Activated naive CD4-positive, alpha-beta T cell treated with anti-CD3 and anti-CD28 coated beads, Interleukin-2, amount 50 U/mL, for 72 hours (primary cell): ENCODE measurements at regions not wholly inside any gene's neighbourhood (a gene's known extent, or its start where the extent isn't known, plus 50 kb on each side); places are given as distances from the start of the nearest gene placed in this dataset.

Experiments used
- ATAC-seq, 2 donors: fragments of 150-1000 bp; cut with Tn5 transposase; 2 replicates each; pipeline ENCODE4 v1.10.0; 2021; ENCODE audit warnings: mild to moderate bottlenecking in 2 of 2, moderate library complexity in 2 of 2
- DNase-seq, 2 donors: peaks; one replicate each; pipeline ENCODE4 v3.0.0; 2021 to 2022; ENCODE audit warnings: low spot score in 2 of 2
- H3K27ac Mint-ChIP-seq, 2 donors: one replicate each; pipeline ENCODE4 v1.8.0; 2022; ENCODE audit warnings: mild to moderate bottlenecking in 2 of 2, mixed read lengths in 2 of 2
- H3K36me3 Mint-ChIP-seq, 2 donors: one replicate each; pipeline ENCODE4 v1.8.0; 2022; ENCODE audit warnings: mixed read lengths in 2 of 2
- H3K9me3 Mint-ChIP-seq, 2 donors: one replicate each; pipeline ENCODE4 v1.8.0; 2022; ENCODE audit warnings: mixed read lengths in 2 of 2

- no peak for DNase-seq
- Mint-ChIP-seq H3K27ac (no peak overlapping the region), H3K9me3 (no peaks in the 10 kb centered on the region), H3K36me3 (no peaks in the 10 kb centered on the region)
- ATAC-seq, result no peak
Measured at GRCh38 chr1:5812295-5812694, 179.9 kb downstream of the NPHP4 start.

DNA sequence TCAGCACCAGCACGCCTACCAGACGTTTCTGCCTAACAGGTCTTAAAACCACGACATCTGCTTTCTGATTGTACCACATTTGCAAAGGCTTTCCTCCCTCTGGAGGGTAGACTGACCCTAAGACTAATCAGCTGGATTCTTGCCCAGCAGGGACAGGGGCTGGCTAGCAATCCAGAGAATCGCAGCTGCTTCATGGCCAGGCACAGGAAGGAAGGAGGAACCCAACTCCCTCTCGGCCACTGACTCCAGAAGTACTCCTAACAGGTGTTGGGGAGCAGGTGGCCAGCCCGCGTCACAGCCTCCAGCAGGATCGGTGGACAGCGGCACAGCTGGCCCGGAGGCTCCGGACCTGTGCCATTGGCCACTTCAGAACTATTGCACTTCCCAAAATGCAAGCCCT is 180.8 kb downstream of the NPHP4 start:
- H3K9me3 Mint-ChIP-seq, result no peaks in the 10 kb centered on the region
- no peak for DNase-seq
- no peak overlapping the region for H3K27ac Mint-ChIP-seq
- no peaks in the 10 kb centered on the region for H3K36me3 Mint-ChIP-seq
- ATAC-seq, result no peak

GRCh38 chr1:5810553-5811270 is 181.5 kb downstream of the NPHP4 start:
- Mint-ChIP-seq H3K27ac (no peak overlapping the region), H3K36me3 (no peaks in the 10 kb centered on the region), H3K9me3 (no peaks in the 10 kb centered on the region)
- no peak for ATAC-seq
- no peak for DNase-seq

DNA sequence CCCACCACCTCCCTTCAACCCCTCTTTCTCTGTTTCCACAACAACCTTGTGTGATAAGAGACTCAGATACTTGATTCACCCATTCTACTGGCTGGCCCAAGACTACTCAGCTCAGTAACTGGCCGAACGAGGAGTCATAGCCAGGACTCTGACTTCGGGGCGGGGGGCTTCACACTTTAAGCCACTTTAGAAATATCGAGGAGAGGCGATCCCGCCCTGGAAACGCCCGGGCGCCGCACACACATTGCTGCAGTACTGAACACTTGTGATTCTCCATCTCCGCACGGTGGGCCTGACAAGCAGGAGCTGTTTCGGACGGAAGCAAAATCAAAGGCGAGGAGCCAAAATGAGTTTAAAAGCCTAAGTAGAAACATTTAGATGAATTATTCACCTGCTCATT is 182.1 kb downstream of the NPHP4 start:
- ATAC-seq, result no peak
- Mint-ChIP-seq H3K9me3 (no peaks in the 10 kb centered on the region), H3K27ac (no peak overlapping the region), H3K36me3 (no peaks in the 10 kb centered on the region)
- DNase-seq, result no peak

DNA sequence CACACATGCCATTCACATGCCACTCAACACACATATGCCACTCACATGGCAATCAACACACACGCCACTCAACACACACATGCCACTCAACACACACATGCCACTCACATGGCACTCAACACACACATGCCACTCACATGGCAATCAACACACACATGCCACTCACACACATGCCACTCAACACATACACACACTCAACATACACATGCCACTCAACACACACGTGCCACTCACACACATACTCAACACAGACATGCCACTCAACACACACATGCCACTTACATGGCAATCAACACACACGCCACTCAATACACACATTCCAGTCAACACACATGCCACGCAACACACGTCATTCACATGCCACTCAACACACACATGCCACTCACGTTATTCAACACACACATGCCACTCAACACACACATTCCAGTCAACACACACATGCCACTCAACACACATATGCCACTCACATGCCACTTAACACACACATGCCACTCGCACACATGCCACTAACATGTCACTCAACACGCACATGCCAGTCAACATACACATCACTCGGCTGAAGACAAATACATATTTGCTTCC is 182.9 kb downstream of the NPHP4 start:
- ATAC-seq, result no peak

GRCh38 chr1:5803851-5804250 is 188.4 kb downstream of the NPHP4 start:
- H3K27ac Mint-ChIP-seq, result no peak overlapping the region
- ATAC-seq, result no peak
- no peak for DNase-seq
- H3K36me3 Mint-ChIP-seq, result no peaks in the 10 kb centered on the region
- H3K9me3 Mint-ChIP-seq, result peaks cover 3 to 4% of the 10 kb centered on the region in 2 donors

More for the DNA sequence above, 182.9 kb downstream of the NPHP4 start:
- Mint-ChIP-seq H3K27ac (no peak overlapping the region), H3K36me3 (no peaks in the 10 kb centered on the region), H3K9me3 (no peaks in the 10 kb centered on the region)
- no peak for DNase-seq

GRCh38 chr1:5802606-5803005 is 189.6 kb downstream of the NPHP4 start:
- Mint-ChIP-seq H3K36me3 (no peaks in the 10 kb centered on the region), H3K27ac (no peak overlapping the region), H3K9me3 (peaks cover 3 to 4% of the 10 kb centered on the region in 2 donors)
- DNase-seq (no peak), ATAC-seq (no peak)

DNA sequence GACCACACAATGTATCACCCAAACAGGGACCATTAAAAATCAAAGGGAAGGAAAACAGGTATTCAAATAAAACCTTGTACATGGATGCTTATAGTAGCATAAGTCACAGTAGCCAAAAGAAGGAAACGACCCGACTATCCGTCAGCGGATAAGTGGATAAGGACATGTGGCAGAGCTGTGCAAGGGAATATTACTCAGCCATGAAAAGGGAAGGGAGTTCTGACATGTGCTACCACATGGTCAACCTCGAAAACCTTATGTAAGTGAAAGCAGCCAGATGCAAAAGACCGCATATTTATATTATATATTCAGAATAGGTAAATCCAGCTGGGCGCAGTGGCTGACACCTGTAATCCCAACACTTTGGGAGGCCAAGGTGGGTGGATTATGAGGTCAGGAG is 193.3 kb downstream of the NPHP4 start:
- Mint-ChIP-seq H3K36me3 (no peaks in the 10 kb centered on the region), H3K27ac (no peak overlapping the region), H3K9me3 (peaks cover 3 to 4% of the 10 kb centered on the region in 2 donors)
- no peak for DNase-seq
- ATAC-seq, result no peak

GRCh38 chr1:5798151-5798730 is 194.0 kb downstream of the NPHP4 start:
- peaks cover 3 to 4% of the 10 kb centered on the region in 2 donors for H3K9me3 Mint-ChIP-seq
- H3K27ac Mint-ChIP-seq, result no peak overlapping the region
- ATAC-seq (no peak), DNase-seq (no peak)
- H3K36me3 Mint-ChIP-seq, result no peaks in the 10 kb centered on the region

- ATAC-seq, result peak; percentile 73 to 80
- DNase-seq, result no peak
- H3K9me3 Mint-ChIP-seq, result peaks cover 2% of the 10 kb centered on the region in 2 donors
- no peaks in the 10 kb centered on the region for H3K36me3 Mint-ChIP-seq
- no peak overlapping the region for H3K27ac Mint-ChIP-seq
Measured at GRCh38 chr1:5796028-5796427, 196.2 kb downstream of the NPHP4 start.

- no peaks in the 10 kb centered on the region for H3K36me3 Mint-ChIP-seq
- peaks cover 4 to 5% of the 10 kb centered on the region in 2 donors for H3K9me3 Mint-ChIP-seq
- H3K27ac Mint-ChIP-seq, result no peak overlapping the region
- DNase-seq (no peak), ATAC-seq (no peak)
Measured at GRCh38 chr1:5794279-5794678, 197.9 kb downstream of the NPHP4 start.

- H3K9me3 Mint-ChIP-seq, result peaks cover 4 to 5% of the 10 kb centered on the region in 2 donors
- ATAC-seq (no peak), DNase-seq (no peak)
- no peaks in the 10 kb centered on the region for H3K36me3 Mint-ChIP-seq
- no peak overlapping the region for H3K27ac Mint-ChIP-seq
Measured at GRCh38 chr1:5793516-5793915, 198.7 kb downstream of the NPHP4 start.

GRCh38 chr1:5781079-5781478 is 211.1 kb downstream of the NPHP4 start:
- ATAC-seq (no peak), DNase-seq (no peak)
- peaks cover 0 to 4% of the 10 kb centered on the region in 2 donors for H3K36me3 Mint-ChIP-seq
- H3K27ac Mint-ChIP-seq, result no peak overlapping the region
- H3K9me3 Mint-ChIP-seq, result peaks cover 3 to 4% of the 10 kb centered on the region in 2 donors

- ATAC-seq (no peak), DNase-seq (no peak)
- Mint-ChIP-seq H3K9me3 (peaks cover 3 to 4% of the 10 kb centered on the region in 2 donors), H3K36me3 (peaks cover 0 to 4% of the 10 kb centered on the region in 2 donors), H3K27ac (no peak overlapping the region)
Measured at GRCh38 chr1:5780324-5780716, 211.9 kb downstream of the NPHP4 start.

DNA sequence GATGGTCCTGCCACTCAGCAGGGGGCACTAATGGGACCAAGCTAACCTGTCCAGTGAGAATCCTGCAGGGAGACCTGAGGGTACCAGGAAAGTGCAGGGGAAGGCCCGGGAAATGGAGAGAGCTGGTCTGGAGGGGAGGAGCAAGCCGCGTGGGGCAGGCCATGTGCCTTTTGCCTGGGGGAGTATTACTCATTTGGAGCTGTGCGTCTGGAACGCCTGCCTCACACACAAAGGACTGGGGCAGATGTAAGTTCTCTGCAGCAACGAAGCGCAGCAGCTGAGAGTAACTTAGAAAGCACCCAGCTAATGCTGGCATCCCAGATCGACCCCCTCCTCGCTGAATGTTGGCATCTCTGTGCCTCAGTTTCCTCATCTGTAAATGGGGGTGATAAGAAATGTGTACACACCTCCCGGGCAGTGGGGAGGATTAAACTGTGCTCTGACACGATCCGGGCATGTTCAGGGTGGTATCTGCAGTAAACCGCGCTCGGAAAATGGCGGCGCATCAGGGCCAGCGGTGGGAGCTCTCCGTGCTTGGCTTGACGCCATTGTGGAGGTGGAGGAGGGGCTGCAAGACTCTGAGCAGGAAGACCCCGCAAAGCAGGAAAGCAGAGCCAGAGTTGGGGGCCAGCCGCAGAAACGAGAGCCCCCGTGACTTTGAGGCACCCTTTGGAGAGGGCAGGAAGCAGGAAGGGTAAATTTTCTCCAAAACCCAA is 212.5 kb downstream of the NPHP4 start:
- DNase-seq, result no peak
- no peak overlapping the region for H3K27ac Mint-ChIP-seq
- H3K9me3 Mint-ChIP-seq, result peaks cover 3 to 4% of the 10 kb centered on the region in 2 donors
- H3K36me3 Mint-ChIP-seq, result peaks cover 0 to 4% of the 10 kb centered on the region in 2 donors
- ATAC-seq, result no peak

DNA sequence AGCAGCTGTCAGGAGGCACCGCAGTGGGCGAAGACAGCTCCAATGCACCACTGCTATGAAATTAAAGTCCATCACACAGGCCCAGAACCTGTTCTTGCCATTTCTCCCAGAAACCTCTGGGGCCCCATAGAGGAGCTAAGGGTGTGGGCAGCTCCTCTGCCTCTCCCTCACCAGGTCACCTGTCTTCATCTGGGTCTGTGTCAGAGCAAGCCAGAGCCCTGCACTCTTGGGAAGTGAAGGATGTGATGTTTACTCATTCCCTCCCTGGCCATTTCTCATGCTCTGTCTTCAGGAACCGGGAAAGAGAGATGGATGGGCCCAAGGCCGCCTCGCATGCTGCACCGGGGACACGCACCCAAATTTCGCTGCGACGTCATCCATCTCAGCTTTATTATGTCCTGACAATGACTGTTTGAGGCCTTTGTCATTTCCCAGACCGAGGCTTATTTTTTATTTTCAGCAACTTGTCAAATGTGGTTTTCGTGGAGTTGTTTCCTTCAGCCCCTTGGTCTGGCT is 216.1 kb downstream of the NPHP4 start:
- peaks cover 0 to 4% of the 10 kb centered on the region in 2 donors for H3K36me3 Mint-ChIP-seq
- no peak for ATAC-seq
- no peak overlapping the region for H3K27ac Mint-ChIP-seq
- peaks cover 3 to 4% of the 10 kb centered on the region in 2 donors for H3K9me3 Mint-ChIP-seq
- no peak for DNase-seq

DNA sequence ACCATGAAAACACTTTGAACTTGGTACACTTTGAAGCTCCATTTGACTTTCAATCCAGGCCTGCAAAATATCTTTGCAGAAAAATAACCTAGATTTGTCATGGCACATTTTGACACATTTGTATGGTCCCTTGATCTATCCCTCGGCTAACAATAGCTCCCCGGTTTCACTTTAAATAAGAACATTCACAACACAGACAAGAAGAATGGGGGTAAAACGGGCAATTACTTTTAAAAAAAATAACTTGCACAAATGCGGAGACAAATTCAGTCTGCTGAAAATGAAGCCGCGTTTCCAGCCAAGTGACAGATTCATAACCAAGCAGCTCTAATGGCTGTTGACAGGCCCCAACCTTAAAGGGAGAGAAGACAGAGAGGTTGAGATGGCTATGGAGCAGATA is 218.2 kb downstream of the NPHP4 start:
- DNase-seq (no peak), ATAC-seq (no peak)
- H3K9me3 Mint-ChIP-seq, result peaks cover 3 to 4% of the 10 kb centered on the region in 2 donors
- H3K27ac Mint-ChIP-seq, result no peak overlapping the region
- peaks cover 0 to 4% of the 10 kb centered on the region in 2 donors for H3K36me3 Mint-ChIP-seq
